ENCODE measurements at regions not wholly inside any gene's neighbourhood (a gene's known extent, or its start where the extent isn't known, plus 50 kb on each side); places are given as distances from the start of the nearest gene placed in this dataset.

GRCh38 chrX:69072486-69073006 lies 92.7 kb downstream of the PJA1 start:
- DNase-seq (ENCODE audit: low read depth, low spot score) = no peak
- in situ Hi-C loops (cut with HindIII; ENCODE audit: low sequenced_read_pairs) = no loop called here
- no peak for TF ChIP-seq CTCF (IDR thresholded peaks at IDR 0.05; ENCODE audit: low read depth, low read length)
- no peak overlapping the region for H3K4me3 ChIP-seq (ENCODE audit: low read depth, low read length)

DNA sequence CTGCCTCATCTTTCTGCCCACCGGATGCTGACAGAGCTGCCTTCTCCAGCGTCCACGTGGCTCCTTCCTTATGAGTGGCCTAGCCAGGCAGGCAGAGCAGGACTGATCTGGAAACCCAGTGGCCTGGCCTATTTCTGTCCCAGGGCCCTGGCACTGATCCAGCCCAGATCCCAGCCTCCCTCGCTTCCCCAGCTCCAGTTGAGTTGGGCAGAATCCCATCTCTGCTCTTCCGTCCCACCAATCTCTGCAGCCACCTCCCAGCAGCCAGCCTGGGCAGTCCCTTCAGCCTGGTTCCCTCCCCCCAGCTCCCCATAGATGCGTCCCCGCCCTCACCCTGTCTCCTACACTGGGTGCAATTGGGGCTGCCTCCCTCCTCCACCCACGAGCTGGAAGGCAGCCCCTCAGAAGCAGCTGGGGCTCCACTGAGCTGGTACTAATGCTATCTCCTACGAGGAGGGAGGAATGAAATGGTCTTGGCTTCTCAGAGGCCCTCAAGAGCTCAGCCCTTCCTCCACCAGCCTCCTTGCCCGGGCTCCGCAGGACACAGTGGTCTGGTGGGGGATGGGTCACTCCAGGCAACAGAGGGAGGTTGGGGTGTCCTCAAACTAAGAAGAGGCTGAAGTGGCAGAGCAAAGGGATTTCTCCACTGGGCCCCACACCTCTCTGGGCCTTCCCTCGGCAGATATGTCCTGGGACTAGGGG lies 94.2 kb downstream of the PJA1 start:
- TF ChIP-seq CTCF (IDR thresholded peaks at IDR 0.05; ENCODE audit: low read depth, low read length) = no peak
- no peak overlapping the region for H3K4me3 ChIP-seq (ENCODE audit: low read depth, low read length)
- in situ Hi-C loops (cut with HindIII; ENCODE audit: low sequenced_read_pairs) = no loop called here
- DNase-seq (ENCODE audit: low read depth, low spot score) = no peak

GRCh38 chrX:69069876-69070275 lies 95.4 kb downstream of the PJA1 start:
- no peak overlapping the region for H3K4me3 ChIP-seq (ENCODE audit: low read depth, low read length)
- no peak for DNase-seq (ENCODE audit: low read depth, low spot score)
- TF ChIP-seq CTCF (IDR thresholded peaks at IDR 0.05; ENCODE audit: low read depth, low read length) = no peak
- in situ Hi-C loops (cut with HindIII; ENCODE audit: low sequenced_read_pairs) = no loop called here

DNA sequence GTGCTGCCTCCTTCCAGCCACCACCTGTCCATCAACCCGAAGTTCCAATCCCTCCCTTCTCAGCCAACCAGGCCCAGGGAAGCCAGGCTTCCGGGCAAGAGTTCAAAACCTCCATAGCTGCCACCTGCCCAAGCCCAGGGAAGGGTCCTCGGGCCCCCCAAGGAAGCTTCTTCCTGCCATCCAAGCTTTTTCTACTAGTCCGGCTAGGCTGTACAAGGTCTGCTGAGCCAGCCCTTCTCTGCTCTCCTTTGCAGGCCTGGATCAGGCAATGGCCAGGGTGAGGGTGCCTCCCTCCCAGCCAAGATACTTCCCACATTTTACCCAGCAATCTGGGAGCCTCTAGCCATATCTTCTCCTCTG lies 96.2 kb downstream of the PJA1 start:
- DNase-seq (ENCODE audit: low read depth, low spot score) = no peak
- TF ChIP-seq CTCF (IDR thresholded peaks at IDR 0.05; ENCODE audit: low read depth, low read length) = no peak
- H3K4me3 ChIP-seq (ENCODE audit: low read depth, low read length) = no peak overlapping the region
- in situ Hi-C loops (cut with HindIII; ENCODE audit: low sequenced_read_pairs) = no loop called here

DNA sequence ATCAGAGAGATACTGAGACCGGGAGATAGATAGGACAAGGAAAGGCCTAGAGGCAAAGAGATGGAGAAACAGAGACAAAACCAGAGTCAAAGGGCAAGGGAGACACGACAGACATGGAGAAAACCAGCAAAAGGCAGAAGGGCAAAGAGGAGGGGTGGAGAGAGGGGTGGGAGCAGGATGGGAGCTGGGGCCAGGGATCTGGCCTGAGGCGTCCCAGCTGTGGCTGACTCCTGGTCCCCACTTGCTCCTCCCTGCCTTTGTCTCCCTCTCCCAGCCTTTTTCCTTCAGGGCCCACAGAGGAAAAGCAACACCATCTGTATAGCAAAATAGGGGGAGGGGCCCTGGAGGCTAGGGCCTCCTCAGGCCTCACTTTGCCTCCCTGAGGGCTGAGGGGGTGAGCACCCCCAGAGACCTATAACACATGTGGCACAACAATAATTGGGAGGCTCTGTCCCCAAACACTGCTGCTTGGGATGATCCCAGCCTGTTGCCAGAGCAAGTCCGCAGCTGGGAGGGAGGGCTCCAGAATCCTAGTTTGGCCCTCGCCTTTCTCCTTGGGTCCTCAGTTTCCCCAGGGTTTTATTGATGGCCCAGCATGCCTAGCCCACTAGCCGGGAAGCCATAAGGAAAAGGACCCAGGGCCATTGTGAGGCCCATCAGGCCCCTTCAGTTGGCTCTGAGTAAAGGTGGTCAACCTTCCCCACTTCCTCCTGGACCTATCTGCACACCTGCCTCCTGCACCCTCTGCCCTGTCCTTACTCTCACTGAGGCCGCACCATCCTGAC lies 96.8 kb downstream of the PJA1 start:
- no peak for TF ChIP-seq CTCF (IDR thresholded peaks at IDR 0.05; ENCODE audit: low read depth, low read length)
- in situ Hi-C loops (cut with HindIII; ENCODE audit: low sequenced_read_pairs) = no loop called here
- no peak for DNase-seq (ENCODE audit: low read depth, low spot score)
- no peak overlapping the region for H3K4me3 ChIP-seq (ENCODE audit: low read depth, low read length)

- TF ChIP-seq CTCF (IDR thresholded peaks at IDR 0.05; ENCODE audit: low read depth, low read length) = no peak
- in situ Hi-C loops (cut with HindIII; ENCODE audit: low sequenced_read_pairs) = no loop called here
Observed at GRCh38 chrX:69067841-69068240, 97.4 kb downstream of the PJA1 start.

More at GRCh38 chrX:69067841-69068240, 97.4 kb downstream of the PJA1 start:
- DNase-seq (ENCODE audit: low read depth, low spot score) = no peak
- H3K4me3 ChIP-seq (ENCODE audit: low read depth, low read length) = no peak overlapping the region

All from astrocyte of the spinal cord (primary cell).